CD4-positive, alpha-beta T cell treated with Interleukin-2 at 100 ng/mL for 4 hours (primary cell): ENCODE measurements at regions not wholly inside any gene's neighbourhood (a gene's known extent, or its start where the extent isn't known, plus 50 kb on each side); places are given as distances from the start of the nearest gene placed in this dataset.

Experiments used
- DNase-seq: peaks from one replicate; pipeline ENCODE4 v3.0.0-alpha.2; 2020; ENCODE audit warnings: low spot score

GRCh38 chr13:80235967-80236302 is 105.0 kb downstream of the SPRY2 start:
- no peak for DNase-seq

DNA sequence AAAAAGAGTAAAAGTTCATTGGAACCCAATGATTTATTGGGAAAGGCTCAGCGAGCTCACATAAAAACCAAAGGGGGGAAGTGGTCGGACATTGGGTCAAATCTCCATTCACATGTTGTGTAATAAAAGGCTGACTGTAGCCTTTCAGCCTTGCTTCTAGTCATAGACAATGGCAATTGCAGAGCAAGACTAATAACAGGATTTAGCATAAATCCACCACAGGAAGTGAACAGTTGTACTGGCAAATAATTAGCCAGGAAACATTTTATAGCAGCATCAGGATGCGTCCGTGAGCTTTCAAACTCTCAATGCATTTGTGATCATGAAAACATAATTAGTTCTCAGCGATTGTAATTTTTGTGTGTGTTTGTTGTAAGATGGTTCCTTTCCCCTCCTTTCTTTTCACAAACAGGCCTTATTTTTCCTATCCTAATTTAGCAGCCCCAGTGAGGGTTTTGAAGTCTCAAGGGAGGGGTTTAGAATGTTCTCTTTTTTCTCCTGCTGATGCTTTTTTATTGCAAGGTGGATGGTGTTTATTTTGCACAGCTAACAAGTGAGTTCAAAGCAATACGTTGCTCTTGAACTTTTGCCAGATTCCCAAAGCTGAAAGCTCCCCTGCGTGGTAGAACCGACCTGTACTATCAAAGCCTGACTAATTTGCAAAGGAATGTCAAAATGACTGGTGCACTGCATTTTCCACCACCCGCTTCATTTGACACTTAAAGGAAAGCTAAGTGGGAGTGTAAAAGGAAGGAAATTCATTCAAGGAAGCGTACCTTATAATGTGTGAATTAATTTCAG is 105.6 kb downstream of the SPRY2 start:
- DNase-seq = no peak

DNA sequence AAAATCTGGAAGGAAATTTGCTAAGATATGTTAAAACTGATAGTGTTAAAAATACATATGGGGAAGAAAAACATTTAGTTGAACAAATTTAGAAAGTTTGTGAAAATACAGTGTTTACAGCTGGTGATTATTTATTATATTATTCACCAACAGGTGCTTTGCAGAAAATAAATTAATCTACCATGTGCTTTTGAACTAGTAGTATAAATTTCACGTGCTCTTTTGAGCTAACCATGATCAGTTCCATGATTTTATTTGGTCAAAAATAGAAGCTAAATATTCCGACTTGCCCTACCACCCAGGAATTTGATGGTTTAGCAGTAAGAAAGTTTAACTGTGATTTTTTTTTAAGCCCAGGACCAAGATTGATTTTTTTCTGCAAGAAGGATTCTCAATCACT is 113.3 kb downstream of the SPRY2 start:
- no peak for DNase-seq

DNA sequence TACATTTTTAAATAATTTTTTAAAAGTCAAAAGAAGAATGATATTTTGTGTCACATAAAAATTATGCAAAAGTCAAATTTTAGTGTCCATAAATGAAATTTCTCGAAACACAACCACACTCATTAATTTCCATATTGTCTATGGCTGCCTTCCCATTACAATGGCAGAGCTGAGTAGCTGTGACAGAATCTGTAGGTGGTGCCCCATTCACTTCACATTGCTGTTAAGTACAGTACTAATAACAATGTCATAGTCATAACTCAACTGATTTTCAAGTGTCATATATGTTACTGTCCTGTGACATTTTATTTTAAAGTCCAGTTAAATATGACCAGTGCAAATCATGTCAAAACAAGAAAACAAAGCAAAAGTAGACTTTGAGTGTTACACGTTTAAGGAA is 114.3 kb downstream of the SPRY2 start:
- DNase-seq = no peak

DNA sequence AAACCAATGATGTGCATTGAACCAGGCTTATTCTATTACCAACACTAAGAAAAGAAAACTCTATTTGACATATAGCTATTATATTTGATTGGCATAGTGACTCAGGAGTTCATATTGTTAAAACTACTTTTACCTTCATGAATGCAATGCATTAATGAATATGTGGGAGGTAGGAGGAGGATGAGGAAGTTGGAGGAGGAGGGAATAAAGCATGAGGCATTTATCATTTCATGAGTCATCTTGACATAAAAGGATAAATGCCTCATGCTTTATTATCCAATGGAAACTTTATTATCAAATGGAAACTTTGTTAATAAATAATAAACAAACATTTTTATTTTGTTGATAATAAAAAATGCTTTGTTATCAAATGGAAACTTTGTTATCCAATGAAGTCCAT is 116.5 kb downstream of the SPRY2 start:
- no peak for DNase-seq

DNA sequence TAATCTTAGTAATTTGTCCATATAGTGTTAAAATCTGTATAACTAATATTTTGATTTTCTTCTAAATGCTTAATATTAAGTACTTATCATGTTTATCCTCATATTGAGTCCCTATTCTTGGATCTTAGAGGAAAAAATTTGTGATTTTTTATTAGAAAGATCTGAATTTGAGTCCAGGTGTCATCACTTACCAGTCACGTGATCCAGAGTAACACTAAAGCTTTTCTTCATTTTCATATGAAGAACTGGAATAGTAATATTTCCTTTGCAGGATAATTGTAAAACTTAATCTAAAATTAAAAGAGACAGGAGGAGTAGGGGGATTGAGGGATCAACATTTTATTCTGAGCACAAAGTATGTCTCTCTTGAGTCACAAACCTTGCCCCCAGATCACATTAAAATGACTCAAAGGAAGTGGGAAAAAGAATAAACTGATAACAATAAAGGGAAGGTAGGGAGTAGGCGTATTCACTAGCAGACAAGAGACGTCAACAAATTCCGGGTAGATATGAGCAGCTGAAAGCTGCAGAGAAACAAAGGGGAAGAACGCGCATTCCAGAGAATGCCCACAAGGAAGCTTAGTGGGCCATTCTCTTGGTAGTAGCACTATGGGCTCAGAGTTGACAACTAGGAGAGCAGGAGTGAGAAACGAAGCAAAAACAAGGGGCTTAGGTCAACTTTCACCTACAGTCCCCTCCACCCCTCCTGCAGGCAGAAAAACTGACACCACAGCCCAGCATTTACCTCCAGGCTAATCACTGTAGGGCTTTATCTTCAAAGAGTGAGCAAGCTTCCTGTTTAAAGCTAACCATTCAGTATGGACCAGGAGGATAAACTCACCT is 123.1 kb downstream of the SPRY2 start:
- DNase-seq = no peak

DNA sequence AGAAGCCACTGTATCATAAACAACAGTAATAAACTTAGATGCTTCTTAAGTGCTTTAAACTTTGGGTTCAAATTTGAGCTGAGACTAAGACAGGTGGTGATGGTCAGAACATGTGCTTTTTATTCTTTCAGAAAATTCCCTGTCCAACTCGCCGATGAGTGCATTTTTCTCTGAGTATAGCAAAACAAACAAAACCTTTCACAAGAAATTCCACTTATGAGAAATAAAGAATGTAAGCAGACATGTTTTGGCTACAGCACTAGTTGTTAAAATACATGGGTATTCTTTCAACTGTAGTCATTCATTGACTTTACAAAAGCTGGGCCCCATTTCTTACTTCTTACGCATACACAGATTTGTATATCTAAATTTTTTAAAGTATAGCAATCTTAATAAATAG is 125.6 kb downstream of the SPRY2 start:
- no peak for DNase-seq

DNA sequence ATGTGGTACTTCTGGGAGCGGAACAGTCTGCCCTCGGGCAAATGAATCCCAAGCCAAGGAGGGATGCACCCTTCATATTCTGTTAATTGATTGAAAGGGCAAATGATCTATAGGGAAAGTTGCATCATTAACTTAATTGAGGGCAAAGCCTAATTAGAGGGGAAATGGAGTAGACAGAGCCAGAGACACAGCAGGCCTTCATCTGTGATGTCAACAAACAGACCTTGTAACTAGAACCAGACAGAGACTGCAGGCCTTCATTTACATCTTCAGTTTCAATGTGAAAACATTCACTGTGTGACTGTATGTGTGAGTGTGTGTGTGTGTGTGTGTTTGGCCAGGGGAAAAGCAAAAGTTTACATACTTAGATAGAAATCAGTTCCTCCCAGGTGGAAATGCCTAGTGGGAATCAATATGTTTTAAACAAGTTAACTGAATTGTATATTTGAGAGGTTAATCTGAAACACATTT is 126.4 kb downstream of the SPRY2 start:
- DNase-seq = no peak

DNA sequence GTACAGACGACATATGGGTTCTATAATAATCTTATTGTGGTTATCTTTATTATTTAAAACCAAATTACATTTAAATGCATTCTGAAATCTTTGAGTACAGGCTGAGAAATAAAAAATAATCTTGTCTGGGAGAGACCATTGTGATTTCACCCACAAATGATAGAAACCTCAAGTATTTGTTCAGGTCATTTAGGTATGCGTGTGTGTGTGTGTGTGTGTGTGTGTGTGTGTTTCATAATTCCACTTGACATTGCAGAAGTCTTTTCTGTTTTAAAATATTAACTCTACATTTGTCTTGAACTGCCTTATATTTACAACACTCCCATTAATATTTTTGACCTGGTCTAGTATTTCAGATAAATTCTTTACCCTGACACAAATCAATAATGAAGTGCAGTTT is 126.9 kb downstream of the SPRY2 start:
- DNase-seq = no peak

DNA sequence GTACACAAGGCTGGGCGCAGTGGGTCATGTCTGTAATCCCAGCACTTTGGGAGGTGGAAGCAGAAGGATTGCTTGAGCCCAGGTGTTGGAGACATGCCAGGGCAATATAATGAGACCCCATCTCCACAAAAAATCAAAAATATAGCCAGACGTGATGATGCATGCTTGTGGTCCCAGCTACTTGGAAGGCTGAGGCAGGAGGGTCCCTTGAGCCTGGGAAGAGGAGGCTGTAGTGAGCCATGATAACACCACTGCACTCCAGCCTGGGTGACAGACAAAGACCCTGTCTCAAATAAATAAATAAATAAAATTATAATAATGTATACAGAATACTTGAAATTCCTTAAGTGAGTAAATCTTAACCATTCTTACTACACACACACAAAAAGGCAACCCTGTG is 127.7 kb downstream of the SPRY2 start:
- DNase-seq = no peak

- DNase-seq = no peak
Observed at GRCh38 chr13:80211566-80211965, 129.4 kb downstream of the SPRY2 start.

- no peak for DNase-seq
Observed at GRCh38 chr13:80204642-80205041, 136.3 kb downstream of the SPRY2 start.

- no peak for DNase-seq
Observed at GRCh38 chr13:80203496-80203895, 137.4 kb downstream of the SPRY2 start.

GRCh38 chr13:80201694-80202468 is 139.0 kb downstream of the SPRY2 start:
- no peak for DNase-seq

GRCh38 chr13:80199585-80200292 is 141.2 kb downstream of the SPRY2 start:
- no peak for DNase-seq

DNA sequence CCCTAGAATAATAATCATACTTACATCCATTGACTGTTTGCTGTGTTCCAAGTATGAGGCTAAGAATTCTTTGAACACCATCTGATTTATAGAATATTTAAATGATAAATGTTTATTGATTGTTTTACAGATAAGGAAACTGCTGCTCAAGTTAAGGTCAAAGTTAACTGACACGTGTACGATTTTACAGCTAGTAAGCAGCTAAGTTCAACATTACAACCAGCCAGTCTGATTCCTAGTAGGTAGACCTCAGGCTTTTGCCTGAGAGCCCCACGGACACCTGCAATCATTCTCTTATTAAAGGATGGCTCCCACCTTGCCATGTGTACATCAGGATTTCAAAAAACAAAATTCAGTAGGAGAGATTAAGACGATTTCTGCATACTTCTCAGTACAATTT is 141.9 kb downstream of the SPRY2 start:
- no peak for DNase-seq

- DNase-seq = no peak
Observed at GRCh38 chr13:80196756-80197155, 144.2 kb downstream of the SPRY2 start.

DNA sequence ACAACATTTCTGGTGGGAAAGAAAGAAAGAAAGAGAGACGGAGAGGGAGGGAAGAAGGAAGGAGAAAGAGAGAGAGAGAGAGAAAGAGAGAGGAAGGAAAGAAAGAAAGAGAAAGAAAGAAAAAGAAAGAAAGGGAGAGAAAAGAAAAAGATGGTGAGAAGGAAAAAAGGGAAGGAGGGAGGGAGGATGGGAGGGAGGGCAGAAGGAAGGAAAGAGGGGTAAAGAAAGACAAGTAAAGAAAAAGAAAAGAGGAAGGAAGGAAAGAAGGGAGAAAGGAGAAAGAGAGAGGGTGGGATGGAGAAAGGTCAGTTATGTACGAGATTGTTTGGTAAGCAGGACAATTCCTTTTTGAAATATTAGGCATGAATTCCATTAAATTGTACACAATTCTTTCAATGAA is 145.3 kb downstream of the SPRY2 start:
- no peak for DNase-seq

GRCh38 chr13:80189889-80190597 is 150.9 kb downstream of the SPRY2 start:
- DNase-seq = no peak

GRCh38 chr13:80180740-80181355 is 160.1 kb downstream of the SPRY2 start:
- no peak for DNase-seq

DNA sequence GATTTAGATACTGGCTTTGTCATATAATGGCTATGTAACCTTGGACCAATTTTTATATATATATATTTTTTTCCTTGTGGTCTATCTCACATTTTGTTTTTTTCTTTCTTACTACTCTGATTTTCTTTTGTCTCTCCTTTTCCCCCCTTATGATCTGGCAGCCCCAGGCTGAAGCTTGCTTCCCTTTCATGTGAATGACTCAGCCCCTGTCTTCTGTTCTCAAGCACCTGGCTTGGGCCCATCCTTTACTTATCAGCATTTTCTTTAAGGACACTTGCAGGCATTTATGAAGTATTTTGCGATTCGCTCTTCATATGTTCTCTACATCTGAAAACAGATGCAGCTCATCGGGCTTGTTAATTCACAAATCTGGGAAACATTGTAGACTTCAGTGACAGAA is 163.6 kb downstream of the SPRY2 start:
- no peak for DNase-seq
